22Rv1 (cell line): ENCODE measurements at regions not wholly inside any gene's neighbourhood (a gene's known extent, or its start where the extent isn't known, plus 50 kb on each side); places are given as distances from the start of the nearest gene placed in this dataset.

Source experiments
- ZFX ChIP-seq: fragments of 450-650 bp; IDR thresholded peaks from 2 replicates; pipeline ENCODE4 v1.6.1; 2017; ENCODE audit warnings: antibody characterized with exemption, borderline replicate concordance
- TF ChIP-seq, protein P1 (sequence below): fragments of 450-650 bp; IDR thresholded peaks from 2 replicates; pipeline ENCODE4 v1.5.1; 2017; ENCODE audit warnings: mild to moderate bottlenecking

DNA sequence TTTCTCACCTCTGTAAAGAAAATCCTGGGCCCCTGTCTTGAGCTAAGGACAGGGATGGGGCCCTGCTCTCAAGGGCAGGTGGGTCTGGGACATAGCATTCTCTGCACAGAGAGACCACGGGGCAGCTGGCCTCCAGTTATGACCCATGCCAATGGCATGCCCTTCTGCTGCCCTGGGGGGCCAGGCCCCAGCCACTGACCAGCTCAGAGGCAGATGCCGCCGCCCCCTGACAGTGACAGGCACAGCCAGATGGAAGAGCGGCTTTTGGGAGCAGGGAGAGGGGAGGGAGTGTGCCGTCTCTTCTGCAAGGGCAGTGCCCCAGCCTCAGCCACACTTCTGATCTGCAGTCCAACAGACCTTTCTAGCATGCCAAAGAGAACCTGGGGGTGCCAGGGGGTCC is 114.8 kb upstream of the NAV2 start:
- TF ChIP-seq, protein P1, sequence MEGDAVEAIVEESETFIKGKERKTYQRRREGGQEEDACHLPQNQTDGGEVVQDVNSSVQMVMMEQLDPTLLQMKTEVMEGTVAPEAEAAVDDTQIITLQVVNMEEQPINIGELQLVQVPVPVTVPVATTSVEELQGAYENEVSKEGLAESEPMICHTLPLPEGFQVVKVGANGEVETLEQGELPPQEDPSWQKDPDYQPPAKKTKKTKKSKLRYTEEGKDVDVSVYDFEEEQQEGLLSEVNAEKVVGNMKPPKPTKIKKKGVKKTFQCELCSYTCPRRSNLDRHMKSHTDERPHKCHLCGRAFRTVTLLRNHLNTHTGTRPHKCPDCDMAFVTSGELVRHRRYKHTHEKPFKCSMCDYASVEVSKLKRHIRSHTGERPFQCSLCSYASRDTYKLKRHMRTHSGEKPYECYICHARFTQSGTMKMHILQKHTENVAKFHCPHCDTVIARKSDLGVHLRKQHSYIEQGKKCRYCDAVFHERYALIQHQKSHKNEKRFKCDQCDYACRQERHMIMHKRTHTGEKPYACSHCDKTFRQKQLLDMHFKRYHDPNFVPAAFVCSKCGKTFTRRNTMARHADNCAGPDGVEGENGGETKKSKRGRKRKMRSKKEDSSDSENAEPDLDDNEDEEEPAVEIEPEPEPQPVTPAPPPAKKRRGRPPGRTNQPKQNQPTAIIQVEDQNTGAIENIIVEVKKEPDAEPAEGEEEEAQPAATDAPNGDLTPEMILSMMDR, result no peak
- TF ChIP-seq ZFX, result no peak
